Activated T-cell treated with anti-CD3 and anti-CD28 coated beads for 4 hours (primary cell): ENCODE measurements at regions not wholly inside any gene's neighbourhood (a gene's known extent, or its start where the extent isn't known, plus 50 kb on each side); places are given as distances from the start of the nearest gene placed in this dataset.
"Not testable (repeated sequence)": the region's sequence is repeated elsewhere in the genome, so short reads cannot be mapped to it uniquely, and the experiment has no call there.

Source experiments
- DNase-seq: peaks from one replicate; pipeline ENCODE4 v3.0.0-alpha.2; 2020

GRCh38 chr13:21882766-21883165 is 211.9 kb downstream of the FGF9 start:
- DNase-seq: no peak

DNA sequence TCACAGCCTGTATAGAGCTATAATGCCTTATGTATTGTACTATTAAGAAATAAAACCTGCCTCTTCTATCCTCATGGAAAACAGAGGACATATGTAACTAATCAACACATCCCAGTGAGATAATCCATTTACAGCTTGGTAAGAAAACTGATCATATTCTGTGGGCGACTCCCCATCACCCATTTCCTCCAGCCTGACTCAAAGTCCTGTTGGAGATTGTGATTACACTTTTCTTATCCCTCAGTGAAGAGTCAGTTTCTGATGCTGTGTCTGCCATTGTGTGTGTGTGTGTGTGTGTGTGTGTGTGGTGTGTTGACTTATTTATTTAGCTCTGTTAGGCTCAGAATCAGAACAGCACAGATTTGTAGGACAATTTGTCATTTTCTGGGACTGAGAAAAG is 212.8 kb downstream of the FGF9 start:
- DNase-seq: no peak

DNA sequence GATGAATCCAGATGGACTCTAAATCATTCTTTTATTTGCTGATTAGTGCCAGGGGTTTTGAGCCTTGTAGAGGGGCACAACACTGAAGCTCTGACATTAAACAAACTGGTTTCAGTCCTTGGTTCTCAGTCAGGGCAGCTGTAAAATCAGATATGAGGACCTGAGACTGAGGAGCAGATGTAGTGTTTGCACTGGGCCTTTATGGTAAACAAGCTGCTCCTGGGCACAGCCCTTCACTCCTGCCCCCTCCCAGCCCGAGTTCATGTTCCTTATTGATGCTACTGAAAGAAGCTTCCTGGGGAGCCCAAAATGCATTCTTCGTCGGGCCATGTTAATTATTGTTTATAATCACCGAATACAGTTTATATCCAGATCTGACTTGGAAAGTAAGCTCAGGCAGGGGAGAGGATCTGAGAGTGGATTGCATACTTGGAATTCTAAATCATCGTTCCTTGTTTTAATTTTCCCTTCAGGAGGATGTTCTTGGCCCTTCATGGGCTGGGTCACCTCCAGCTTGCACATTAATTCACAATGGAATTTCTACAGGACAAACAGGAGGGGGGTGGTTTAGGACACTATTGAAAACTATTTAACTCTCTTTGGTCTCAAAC is 213.5 kb downstream of the FGF9 start:
- DNase-seq: no peak

GRCh38 chr13:21884965-21885567 is 214.2 kb downstream of the FGF9 start:
- DNase-seq: no peak

DNA sequence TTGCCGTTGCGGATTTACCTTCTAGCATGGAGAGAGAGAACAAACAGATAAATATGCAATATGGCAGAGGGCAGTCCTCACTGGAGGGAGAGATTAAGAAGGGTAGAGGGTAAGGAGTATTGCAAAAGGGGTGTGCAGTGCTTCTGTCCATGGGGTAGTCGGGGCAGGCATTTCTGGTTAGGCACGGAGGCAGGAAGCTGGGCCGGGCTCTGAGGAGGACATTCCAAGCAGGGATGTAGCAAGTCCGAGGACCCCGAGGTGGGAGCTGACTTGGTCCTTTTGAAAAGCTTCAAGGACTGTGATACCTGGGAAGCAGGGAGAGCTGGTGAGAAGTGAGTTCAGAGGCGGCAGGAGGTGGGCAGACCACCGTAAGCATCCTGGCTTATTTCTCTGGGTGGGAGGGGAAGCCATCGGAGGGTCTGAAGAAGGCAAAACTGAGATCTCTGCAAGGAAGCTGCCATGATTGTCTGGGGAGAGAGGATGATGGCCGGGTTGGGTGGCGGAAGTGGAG is 214.9 kb downstream of the FGF9 start:
- no peak for DNase-seq

DNA sequence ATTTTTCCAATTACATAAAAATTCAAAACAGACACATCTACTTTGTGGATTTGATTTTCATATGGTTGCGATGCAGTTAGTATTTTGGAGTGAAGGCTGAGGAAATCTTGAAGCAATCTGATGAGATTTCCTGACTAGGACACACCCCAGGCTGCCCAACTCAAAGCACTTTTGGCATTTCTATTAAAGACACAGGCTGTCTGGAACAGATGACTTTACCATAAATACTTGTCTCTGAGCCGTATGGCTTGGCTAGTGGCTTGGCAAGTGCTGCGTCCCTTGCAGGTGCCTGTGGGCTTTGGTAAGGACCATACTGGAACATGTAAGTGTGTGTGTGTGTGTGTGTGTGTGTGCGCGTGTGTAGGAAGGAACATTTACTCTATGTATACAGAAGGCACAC is 218.8 kb downstream of the FGF9 start:
- DNase-seq: no peak

DNA sequence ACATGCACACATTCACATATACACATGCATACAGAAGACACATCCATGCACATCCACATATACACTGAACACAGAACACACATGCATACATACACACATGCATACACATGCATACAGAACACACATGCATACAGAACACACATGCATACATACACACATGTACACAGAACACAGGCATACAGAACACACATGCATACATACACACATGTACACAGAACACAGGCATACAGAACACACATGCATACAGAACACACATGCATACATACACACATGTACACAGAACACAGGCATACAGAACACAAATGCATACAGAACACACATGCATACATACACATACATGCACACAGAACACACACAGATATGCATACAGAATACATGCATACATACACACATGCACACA is 219.3 kb downstream of the FGF9 start:
- not testable (repeated sequence) for DNase-seq

DNA sequence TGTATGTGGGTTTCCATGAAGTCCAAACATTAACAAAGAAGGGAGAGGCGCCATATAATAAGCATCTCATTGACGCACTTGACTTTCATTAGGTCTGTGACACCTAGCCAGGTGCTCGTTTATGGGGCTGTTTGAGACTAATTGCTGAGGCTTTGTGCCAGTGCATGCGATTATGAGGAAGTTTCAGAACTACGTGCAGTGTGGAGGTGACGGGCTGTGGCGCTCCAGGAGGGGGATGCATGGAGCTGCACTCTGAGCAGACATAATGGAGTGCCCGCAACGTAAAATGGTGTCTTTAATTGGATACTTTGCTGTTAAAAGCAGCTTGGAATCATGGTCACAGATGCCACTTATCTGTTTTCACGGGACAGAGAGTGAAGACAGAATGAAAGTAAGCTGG is 223.2 kb downstream of the FGF9 start:
- no peak for DNase-seq

DNA sequence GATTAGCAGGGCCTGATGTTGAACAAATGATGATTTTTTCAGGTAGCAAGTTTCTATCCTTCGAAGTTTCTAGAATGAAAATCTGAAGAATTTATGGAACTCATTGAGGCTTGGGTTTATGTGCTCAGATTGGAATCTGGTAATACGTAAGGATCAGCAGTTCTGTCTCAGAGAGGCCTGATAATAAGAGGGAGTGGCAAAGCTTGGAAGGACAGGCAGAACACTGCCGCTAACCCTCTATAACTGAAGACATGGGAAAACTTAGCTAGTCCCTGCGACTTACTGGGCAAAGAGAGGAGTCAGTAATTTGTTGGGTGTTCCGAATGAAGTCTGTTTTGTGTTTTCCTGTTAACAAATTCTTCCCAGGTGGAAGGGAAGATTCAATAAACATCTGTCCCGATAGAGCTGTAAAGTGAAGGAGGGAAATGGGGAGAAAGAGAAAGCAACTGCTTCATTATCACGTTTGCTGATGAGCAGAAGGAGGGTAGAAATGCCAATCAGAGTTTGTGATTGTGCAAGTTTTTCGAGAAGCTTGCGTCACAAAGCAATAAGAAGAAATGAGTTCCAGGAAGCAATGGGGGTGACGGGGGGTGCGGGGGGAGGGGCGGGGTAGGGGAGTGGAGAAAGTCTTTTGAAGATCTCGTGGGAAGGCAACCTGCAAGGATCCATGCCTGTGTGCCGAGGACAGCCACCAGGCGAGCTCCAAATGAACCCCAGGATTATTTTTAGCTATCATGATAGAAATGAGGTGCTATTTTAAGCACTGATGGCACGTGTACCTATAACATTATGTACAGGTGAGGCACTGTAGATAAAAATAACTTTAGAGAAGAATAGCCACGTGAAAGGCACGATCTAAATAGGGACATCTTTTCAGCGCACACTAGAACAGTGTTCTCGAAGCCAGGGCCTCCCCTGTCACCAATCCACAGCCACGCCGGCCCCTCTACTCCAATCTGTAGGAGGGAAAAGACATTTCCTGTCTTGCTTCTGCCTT is 224.1 kb downstream of the FGF9 start:
- no peak for DNase-seq

DNA sequence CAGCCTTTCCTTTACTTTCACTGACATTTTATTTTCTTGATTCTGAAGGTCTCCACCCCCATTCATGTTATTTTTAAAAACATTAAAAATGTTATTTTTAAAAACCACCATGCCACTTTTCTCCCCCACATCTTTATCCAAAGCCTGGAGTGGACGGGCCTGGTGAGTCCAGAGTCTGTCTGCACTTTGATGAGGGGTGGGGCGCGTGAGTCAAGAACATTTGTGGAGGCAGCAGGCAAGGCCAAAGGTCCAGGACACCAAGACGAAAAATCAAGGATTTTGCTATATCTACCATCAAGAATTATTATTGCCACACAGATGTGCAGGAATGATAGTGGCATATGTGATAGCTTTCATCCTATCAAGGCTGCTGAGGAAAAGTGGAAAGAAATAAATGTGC is 224.9 kb downstream of the FGF9 start:
- no peak for DNase-seq

DNA sequence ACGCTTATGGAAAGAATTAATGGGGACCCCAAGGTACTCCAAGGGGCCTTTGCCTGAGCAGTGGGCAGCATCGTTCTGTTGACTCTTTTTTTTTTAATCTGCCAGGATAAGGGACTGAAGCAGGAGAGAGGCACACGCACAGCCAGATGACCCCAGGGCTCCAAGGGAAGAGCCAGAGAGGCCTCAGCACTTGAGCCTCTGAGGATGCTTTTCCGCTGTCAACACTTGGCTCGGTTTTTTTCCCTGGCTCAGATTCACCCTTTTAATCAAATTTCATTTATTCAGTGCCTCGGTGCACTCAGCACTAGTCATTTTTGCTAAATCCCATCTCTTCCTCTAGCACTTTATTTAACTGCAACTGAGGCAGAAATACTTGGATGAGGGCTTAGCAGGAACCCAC is 226.3 kb downstream of the FGF9 start:
- DNase-seq: no peak

GRCh38 chr13:21898459-21898858 is 227.6 kb downstream of the FGF9 start:
- DNase-seq: no peak

DNA sequence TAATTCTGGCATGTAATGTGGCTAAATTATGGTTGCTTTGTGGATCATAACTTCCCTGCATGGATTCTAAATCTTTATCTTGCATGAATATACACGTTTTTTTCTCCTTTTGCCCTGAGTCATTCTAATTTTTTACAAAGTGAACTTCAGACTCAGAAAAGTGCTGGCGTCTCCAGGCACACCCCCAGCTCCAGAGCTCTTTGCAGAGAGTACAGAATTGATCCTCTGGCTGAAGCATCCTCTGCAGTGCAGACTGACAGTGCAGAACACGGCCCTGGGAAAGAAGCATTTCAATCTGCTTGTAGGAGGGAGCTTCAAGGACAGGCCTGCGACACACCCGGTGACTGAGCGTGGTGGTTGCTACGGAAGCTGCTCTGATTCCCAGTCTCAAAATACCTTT is 228.1 kb downstream of the FGF9 start:
- DNase-seq: no peak

DNA sequence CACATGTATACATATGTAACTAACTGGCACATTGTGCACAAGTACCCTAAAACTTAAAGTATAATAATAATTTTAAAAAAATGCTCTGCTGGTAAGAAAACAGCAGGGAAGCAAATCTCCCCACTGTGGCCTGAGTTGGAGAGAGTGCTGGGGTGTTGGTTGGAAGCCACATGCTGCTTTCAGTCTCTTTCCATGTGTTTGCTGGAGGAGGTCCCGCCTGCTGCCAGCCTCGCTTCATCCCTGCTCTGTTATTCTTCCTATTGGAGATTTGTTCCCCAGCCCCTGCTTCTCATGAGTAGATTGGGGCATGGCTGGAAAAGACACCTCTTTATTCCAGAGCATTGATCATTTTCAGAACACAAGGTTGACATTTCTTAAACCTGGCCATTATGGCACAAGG is 230.5 kb downstream of the FGF9 start:
- no peak for DNase-seq

DNA sequence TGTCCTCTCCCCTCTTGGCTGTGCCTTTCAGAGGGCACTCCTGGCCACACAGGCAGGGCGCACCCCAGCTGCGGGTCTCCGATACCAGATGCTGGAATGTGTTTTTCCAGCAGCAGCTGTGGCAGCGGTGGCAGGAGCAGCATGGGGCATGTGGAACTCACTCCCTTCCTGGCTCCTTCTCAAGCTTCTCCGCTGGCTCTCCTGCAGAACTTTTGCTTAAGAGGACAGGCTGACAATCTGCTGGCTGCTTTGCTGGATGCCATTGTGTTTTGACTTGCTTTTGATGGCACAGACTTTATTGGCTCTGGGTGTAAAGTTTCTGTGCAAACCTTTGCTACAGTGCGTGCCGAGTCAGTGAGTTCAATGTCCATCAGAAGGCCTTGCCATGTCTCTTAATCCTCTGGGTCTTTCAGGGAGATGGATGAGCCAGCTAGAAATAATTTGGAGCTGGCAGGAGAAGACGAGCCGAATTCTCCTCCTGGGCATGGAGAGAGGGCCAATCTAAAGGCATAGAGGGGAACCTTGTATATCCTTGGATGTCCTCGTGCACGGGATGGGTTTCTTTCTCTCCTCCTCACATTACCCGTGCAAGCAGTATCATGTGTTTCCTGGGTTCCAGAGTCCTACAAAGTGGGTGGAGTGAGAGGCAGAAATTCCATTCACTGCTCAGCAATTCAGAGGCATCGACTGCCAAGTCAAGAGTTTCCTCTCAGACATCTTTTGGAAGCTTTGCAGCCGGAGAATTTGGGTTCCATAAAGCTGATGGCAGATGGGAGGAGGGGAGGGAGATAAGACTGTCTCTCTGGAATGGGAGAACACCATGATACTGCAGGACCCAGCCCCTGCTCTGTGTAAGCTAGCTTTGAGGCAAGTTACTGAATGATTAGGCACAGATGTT is 231.2 kb downstream of the FGF9 start:
- no peak for DNase-seq

DNA sequence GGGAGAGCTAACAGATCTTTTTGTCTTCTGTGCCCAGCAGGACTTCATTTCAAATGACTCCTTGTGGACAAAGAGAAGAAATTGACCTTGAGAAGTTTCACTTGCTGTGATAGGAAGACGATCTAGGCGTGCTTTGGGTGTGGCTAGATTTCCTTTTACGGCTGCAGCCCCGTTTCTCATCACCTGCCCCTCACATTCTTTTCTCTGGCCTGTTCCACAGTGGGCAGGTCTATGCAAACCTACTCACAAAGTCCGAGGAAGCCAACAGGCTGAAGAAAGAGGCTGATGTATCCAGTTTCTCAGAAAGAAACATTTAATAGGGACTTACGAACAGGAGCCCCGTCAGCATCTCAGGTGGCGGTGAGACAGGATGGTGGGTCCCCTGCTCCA is 231.8 kb downstream of the FGF9 start:
- DNase-seq: no peak

DNA sequence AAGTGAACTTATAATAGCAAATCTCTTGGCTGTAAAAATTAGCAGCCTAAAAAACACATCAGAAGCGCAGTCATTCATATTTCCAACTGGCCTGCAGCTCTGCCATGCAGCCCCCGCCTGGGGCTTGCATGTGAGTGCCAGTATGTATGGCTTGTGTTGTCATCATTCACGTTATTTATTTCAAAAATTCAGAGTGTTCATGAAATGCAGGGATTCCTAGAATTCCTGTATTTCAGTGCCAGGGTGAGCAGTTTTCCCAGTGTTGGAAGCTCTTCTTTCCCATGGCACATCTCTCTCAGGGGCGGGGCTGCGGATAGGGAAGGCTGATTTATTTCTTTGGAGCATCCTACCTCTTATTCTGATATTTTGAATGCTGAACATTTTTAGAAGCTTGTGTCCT is 234.6 kb downstream of the FGF9 start:
- no peak for DNase-seq

- no peak for DNase-seq
Observed at GRCh38 chr13:21909331-21909730, 238.5 kb downstream of the FGF9 start.

- DNase-seq: no peak
Observed at GRCh38 chr13:21910546-21910945, 239.7 kb downstream of the FGF9 start.

DNA sequence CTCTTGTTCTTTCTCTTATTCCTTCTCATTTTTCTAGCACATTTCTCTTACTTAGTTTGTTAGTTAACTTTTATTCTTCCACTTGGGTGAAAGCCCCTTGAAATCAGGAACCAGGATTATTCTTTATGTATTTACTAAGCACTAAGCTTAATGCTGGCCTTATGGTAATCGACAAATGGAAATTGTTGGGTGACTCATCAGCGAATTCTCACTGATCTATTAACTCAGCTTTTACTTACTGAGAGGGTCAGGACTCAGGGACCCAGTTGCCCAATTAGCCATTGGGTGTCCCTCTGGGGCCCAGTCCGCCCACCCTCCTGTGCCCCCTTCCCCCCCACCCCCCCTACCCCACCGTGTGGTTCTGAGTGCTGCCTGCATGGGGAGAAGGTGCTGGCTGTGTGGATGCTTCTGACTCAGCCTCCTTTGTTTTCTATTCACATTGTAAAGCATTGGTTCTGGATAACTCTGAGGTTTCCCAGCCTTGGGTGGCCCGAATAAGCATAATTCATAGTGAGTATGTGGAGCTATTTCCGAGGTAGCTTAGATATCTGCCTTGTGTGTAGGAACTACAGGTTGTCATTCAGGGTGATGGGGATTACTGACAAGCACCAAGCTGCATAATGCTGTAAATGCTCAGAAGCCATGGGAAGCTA is 240.9 kb downstream of the FGF9 start:
- DNase-seq: no peak

DNA sequence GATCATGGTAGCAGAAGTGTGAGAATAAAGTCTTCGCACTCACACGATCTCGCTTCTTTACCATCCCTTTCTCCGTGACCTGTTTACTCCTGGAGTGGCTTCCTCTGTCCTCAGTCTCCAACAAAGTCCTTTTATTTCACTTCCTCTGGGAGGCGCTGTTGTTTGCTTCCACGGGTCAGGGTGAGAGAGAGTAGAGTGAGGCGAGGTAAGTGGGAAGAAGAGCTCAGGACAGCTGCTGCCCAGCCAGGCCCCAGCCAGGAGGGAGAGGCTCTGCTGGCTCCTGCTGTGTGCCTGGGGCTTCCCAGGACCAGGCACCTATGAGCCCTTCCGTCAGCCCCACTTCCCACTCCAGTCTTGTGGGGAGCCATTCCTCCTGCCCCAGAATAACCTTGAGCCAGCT is 242.1 kb downstream of the FGF9 start:
- DNase-seq: no peak
